GM12878 (cell line): ENCODE measurements at regions not wholly inside any gene's neighbourhood (a gene's known extent, or its start where the extent isn't known, plus 50 kb on each side); places are given as distances from the start of the nearest gene placed in this dataset.

Experiments used
- ATAC-seq: fragments of 200-7000 bp; cut with Tn5 transposase; 3 replicates; pipeline ENCODE4 v1.9.1; 2020; ENCODE audit warnings: mild to moderate bottlenecking, moderate library complexity
- BruUV-seq: library from RNA; stranded (reverse); fragments of 400-500 nt; replicated peaks from 2 replicates; lab custom pipeline; 2021; lab: Mats Ljungman, UMichigan
- CTCF ChIA-PET: fragments of 300-600 bp; sonication (Branson Sonifier 250); formaldehyde crosslinking; extraction: SDS; loops from one replicate; lab custom pipeline; 2021; ENCODE audit warnings: inconsistent platforms; lab: Yijun Ruan, JAX
- POLR2A ChIA-PET: fragments of 350-600 bp; formaldehyde crosslinking; extraction: SDS; loops from one replicate; lab custom pipeline; 2021; ENCODE audit warnings: inconsistent platforms; lab: Charles Lee
- RAD21 ChIA-PET: fragments of 300-600 bp; sonication (Branson Sonifier 250); formaldehyde crosslinking; loops from one replicate; lab custom pipeline; 2023; ENCODE audit warnings: antibody characterized with exemption; ENCODE audit not compliant: unreplicated experiment; lab: Charles Lee
- SMC1A ChIA-PET: fragments of 300-600 bp; sonication (Branson Sonifier 250); formaldehyde crosslinking; loops from one replicate; lab custom pipeline; 2023; ENCODE audit not compliant: unreplicated experiment, uncharacterized antibody; lab: Charles Lee
- DNase-seq: peaks from one replicate; pipeline ENCODE4 v3.0.0-alpha.2; 2011; ENCODE audit warnings: low read depth, low spot score
- FAIRE-seq: peaks from 3 replicates; lab custom pipeline; 2011; peaks lifted over from hg19 to GRCh38; lab: Jason Lieb, UNC
- H2AFZ ChIP-seq: 2 replicates; pipeline ENCODE4 v1.6.0; 2011; ENCODE audit warnings: low read depth, low read length, control low read depth; ENCODE audit not compliant: control insufficient read depth
- H3K27ac ChIP-seq: 2 replicates; pipeline ENCODE4 v1.5.1; 2011; ENCODE audit warnings: control low read depth; ENCODE audit not compliant: control insufficient read depth, insufficient read depth
- H3K27me3 ChIP-seq, 2 experiments: replicated peaks in 1 of 2; 2 replicates each; pipeline versions ENCODE4 v1.6.0 to v1.6.1; 2011; ENCODE audit warnings: low read length in 1 of 2; ENCODE audit not compliant: control insufficient read depth in 2 of 2, insufficient read depth in 2 of 2
- H3K36me3 ChIP-seq, 2 experiments: 2 replicates each; pipeline ENCODE4 v1.5.1; 2011; ENCODE audit warnings: low read length in 1 of 2; ENCODE audit not compliant: control insufficient read depth in 2 of 2, insufficient read depth in 2 of 2
- H3K4me1 ChIP-seq: 2 replicates; pipeline ENCODE4 v1.6.1; 2011; ENCODE audit warnings: mild to moderate bottlenecking, low read length, moderate library complexity, mixed read lengths; ENCODE audit not compliant: control insufficient read depth, insufficient read depth
- H3K4me2 ChIP-seq: 2 replicates; pipeline ENCODE4 v1.6.0; 2011; ENCODE audit warnings: control low read depth; ENCODE audit not compliant: control insufficient read depth, insufficient read depth
- H3K4me3 ChIP-seq: fragments of 200-600 bp; sonication (generic); 2 replicates; pipeline ENCODE4 v1.5.1; 2016
- H3K79me2 ChIP-seq: 2 replicates; pipeline ENCODE4 v1.6.0; 2011; ENCODE audit warnings: low read length; ENCODE audit not compliant: control insufficient read depth, insufficient read depth
- H3K9ac ChIP-seq: 2 replicates; pipeline ENCODE4 v1.8.0; 2011; ENCODE audit warnings: low read length, control low read depth, mixed read lengths; ENCODE audit not compliant: control insufficient read depth, insufficient read depth
- H3K9me3 ChIP-seq: replicated peaks from 3 replicates; pipeline ENCODE4 v1.5.1; 2011; ENCODE audit warnings: mild to moderate bottlenecking, low read length; ENCODE audit not compliant: control insufficient read depth, insufficient read depth
- H4K20me1 ChIP-seq: 2 replicates; pipeline ENCODE4 v1.6.0; 2011; ENCODE audit not compliant: control insufficient read depth, insufficient read depth
- BACH1 ChIP-seq: fragments of 450-650 bp; IDR thresholded peaks from 2 replicates; pipeline ENCODE4 v1.6.1; 2017; ENCODE audit warnings: mild to moderate bottlenecking, borderline replicate concordance
- FOXK2 ChIP-seq: fragments of 450-650 bp; IDR thresholded peaks from 2 replicates; pipeline ENCODE4 v1.6.1; 2017; ENCODE audit warnings: mild to moderate bottlenecking, moderate library complexity
- IKZF2 ChIP-seq, 2 experiments: fragments of 450-650 bp; IDR thresholded peaks; 2 replicates each; pipeline ENCODE4 v1.6.1; 2017; ENCODE audit warnings: mild to moderate bottlenecking in 2 of 2, moderate library complexity in 2 of 2
- KLF5 ChIP-seq: fragments of 450-650 bp; IDR thresholded peaks from 2 replicates; pipeline ENCODE4 v1.6.1; 2014; ENCODE audit warnings: mild to moderate bottlenecking; ENCODE audit not compliant: partially characterized antibody
- NFXL1 ChIP-seq: fragments of 450-650 bp; IDR thresholded peaks from 2 replicates; pipeline ENCODE4 v1.6.1; 2017; ENCODE audit warnings: antibody characterized with exemption, mild to moderate bottlenecking, borderline replicate concordance
- PAX5 ChIP-seq: IDR thresholded peaks from 2 replicates; pipeline ENCODE4 v1.6.1; 2011; ENCODE audit warnings: low read depth, low read length, borderline replicate concordance
- POLR2A ChIP-seq: IDR thresholded peaks from 2 replicates; pipeline ENCODE4 v1.6.1; 2011; ENCODE audit warnings: low read depth, mild to moderate bottlenecking, low read length
- RAD21 ChIP-seq: IDR thresholded peaks from 2 replicates; pipeline ENCODE4 v1.6.1; 2011; ENCODE audit warnings: mild to moderate bottlenecking, low read depth, low read length, moderate library complexity; ENCODE audit not compliant: insufficient read depth
- TARDBP ChIP-seq: IDR thresholded peaks from 2 replicates; pipeline ENCODE4 v1.6.1; 2016; ENCODE audit warnings: borderline replicate concordance
- WGBS: methylation state at CpG from one replicate; pipeline ENCODE4 v1.1.6; 2016; ENCODE audit warnings: low lambda C conversion rate; ENCODE audit not compliant: insufficient replicate concordance, insufficient coverage; ENCODE audit errors: missing lambda C conversion rate; 5-methylcytosine and 5-hydroxymethylcytosine counted together
- in situ Hi-C: fragments of 300-500 bp; cut with MboI; formaldehyde crosslinking; loops from 9 replicates; pipeline ENCODE4 v1.14.3; 2018; ENCODE audit warnings: mixed read lengths
- intact Hi-C: fragments of 100-400 bp; cut with micrococcal nuclease; formaldehyde crosslinking; loops from one replicate; pipeline ENCODE4 v1.14.2; 2022; ENCODE audit not compliant: unreplicated experiment
- TF ChIP-seq, protein P1 (sequence below): fragments of 450-650 bp; IDR thresholded peaks from 2 replicates; pipeline ENCODE4 v1.6.1; 2018; ENCODE audit warnings: mild to moderate bottlenecking, low read depth, moderate library complexity; ENCODE audit not compliant: partially characterized antibody

GRCh38 chr18:48462510-48462909 lies 53.3 kb upstream of the ZBTB7C start:
- H2AFZ ChIP-seq, result no peak overlapping the region
- no peak overlapping the region for H3K4me3 ChIP-seq
- no peak overlapping the region for H3K4me2 ChIP-seq
- no peaks in the 10 kb centered on the region for H3K4me1 ChIP-seq
- no peak for ATAC-seq
- SMC1A ChIA-PET, result no interaction called here
- POLR2A ChIA-PET, result no interaction called here
- DNase-seq, result no peak
- CTCF ChIA-PET, result interaction anchor here (0.9 to 1.9 kb wide), 4 partner anchors 9 to 24 kb away, joined by 3 to 7 read pairs (median 4); no protein-coding TSS in a partner anchor
- H3K9me3 ChIP-seq, result no peaks in the 10 kb centered on the region
- no peaks in the 10 kb centered on the region; a peak in 1 of 4 replicates for H3K27me3 ChIP-seq
- intact Hi-C loops (no loop called here), in situ Hi-C loops (no loop called here)
- no peak for FAIRE-seq
- RAD21 ChIA-PET, result no interaction called here
- H3K79me2 ChIP-seq, result no peaks in the 10 kb centered on the region
- H3K36me3 ChIP-seq, result no peaks in the 10 kb centered on the region
- no peaks in the 10 kb centered on the region for H4K20me1 ChIP-seq
- H3K9ac ChIP-seq, result no peak overlapping the region
- TF ChIP-seq RAD21 (no peak), TARDBP (no peak), KLF5 (no peak), IKZF2 (IDR thresholded peaks at IDR 0.05) (no peak), PAX5 (no peak), NFXL1 (no peak), FOXK2 (no peak), BACH1 (no peak), POLR2A (no peak)
- TF ChIP-seq, protein P1, sequence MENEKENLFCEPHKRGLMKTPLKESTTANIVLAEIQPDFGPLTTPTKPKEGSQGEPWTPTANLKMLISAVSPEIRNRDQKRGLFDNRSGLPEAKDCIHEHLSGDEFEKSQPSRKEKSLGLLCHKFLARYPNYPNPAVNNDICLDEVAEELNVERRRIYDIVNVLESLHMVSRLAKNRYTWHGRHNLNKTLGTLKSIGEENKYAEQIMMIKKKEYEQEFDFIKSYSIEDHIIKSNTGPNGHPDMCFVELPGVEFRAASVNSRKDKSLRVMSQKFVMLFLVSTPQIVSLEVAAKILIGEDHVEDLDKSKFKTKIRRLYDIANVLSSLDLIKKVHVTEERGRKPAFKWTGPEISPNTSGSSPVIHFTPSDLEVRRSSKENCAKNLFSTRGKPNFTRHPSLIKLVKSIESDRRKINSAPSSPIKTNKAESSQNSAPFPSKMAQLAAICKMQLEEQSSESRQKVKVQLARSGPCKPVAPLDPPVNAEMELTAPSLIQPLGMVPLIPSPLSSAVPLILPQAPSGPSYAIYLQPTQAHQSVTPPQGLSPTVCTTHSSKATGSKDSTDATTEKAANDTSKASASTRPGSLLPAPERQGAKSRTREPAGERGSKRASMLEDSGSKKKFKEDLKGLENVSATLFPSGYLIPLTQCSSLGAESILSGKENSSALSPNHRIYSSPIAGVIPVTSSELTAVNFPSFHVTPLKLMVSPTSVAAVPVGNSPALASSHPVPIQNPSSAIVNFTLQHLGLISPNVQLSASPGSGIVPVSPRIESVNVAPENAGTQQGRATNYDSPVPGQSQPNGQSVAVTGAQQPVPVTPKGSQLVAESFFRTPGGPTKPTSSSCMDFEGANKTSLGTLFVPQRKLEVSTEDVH, result no peak
- no TSS peak for BruUV-seq
- no peak overlapping the region for H3K27ac ChIP-seq
- WGBS, result 0% methylated on average over 1 of the region's 1 CpG
